ENCODE measurements at regions not wholly inside any gene's neighbourhood (a gene's known extent, or its start where the extent isn't known, plus 50 kb on each side); places are given as distances from the start of the nearest gene placed in this dataset.
"Not testable (repeated sequence)": the region's sequence is repeated elsewhere in the genome, so short reads cannot be mapped to it uniquely, and the experiment has no call there.

GRCh38 chr13:111005364-111005763, 90.5 kb upstream of the ANKRD10 start:
- no peak for DNase-seq (ENCODE audit: low spot score)

GRCh38 chr13:111004444-111004843, 89.6 kb upstream of the ANKRD10 start:
- no peak for DNase-seq (ENCODE audit: low spot score)

- DNase-seq (ENCODE audit: low spot score) = no peak
These were observed 86.8 kb upstream of the ANKRD10 start for GRCh38 chr13:111001636-111002035.

DNA sequence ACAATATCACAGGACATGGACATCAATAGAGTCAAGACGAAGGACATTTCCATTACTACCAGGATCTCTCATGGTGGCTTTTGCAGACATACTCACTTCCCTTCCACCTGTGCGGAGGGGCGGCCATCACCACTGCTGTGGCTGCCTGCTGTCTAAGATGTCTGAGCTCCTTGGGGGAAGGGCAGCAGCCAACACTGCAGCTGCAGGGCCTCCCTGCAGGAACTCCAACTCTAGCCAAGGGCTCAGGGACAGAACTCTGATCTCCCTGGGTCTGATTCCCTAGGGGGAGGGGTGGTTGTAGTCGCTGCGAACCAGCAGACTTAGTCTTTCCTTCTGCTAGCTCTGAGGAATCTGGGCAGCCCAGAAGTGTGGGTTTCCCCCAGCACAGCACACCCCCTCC, 78.9 kb upstream of the ANKRD10 start:
- DNase-seq (ENCODE audit: low spot score) = peak; percentile 51

DNA sequence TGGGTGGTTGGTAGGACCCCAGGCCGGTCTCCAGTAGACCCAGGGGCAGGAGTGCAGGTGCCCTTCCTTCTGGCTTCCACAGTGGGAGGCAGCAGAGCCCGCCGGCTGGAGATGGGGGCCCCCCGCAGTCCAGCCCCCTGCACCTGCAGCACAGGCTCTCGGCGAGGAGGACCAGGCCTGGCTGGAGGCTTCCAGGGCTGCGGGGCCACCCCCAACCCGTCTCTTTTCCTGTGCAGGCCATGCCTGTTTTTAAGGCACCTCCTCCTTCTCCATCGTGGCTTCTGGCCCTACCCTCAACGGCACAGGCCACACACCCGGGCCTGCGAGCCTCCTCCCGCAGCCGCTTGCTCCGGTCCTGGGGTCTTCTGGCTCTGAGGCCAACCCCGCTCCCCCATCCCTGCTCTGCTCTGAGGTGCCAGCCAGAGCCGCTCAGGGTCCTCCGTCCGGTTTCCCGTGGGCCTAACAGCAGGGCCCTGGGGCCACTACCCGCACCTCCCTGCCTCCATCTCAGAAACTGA, 77.2 kb upstream of the ANKRD10 start:
- DNase-seq (ENCODE audit: low spot score) = no peak

- no peak for DNase-seq (ENCODE audit: low spot score)
These were observed 74.5 kb upstream of the ANKRD10 start for GRCh38 chr13:110989331-110989730.

DNA sequence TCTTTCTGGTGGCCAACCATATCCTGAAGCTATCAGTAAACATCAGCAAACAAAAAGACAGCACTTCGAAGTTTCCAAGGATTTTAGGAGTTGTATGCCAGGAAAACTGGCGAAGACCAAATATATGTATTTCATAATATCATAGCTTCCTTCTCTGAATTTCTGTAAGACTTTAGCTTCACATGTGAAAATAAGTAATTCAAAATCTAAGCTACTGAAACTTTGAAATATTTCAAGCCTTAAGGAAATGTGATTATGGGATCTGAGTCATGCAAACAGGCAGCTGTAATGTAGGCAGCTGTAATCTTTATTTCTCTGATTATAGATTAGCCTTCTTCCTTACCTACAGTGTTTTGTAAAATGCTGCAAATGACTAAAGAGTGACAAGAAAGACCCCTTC, 70.7 kb upstream of the ANKRD10 start:
- no peak for DNase-seq (ENCODE audit: low spot score)

DNA sequence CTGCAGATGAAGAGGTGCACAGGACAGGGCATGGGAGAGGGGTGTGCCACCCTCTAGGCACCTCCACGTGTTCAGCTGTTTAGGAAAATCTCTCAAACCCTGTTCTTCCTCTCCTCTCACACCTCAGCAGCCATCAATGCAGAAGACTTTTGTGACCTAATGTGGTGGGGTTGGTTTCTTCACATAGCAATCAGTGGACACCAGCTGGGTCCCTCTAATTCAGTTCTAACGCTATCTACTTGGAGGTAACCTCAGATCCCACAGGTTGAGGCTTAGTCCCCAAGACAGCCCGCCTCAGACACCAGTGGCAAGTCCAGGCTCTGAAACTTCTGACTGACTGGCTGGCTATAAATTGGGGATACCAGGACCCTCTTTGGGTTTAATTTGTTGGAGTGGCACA, 69.9 kb upstream of the ANKRD10 start:
- no peak for DNase-seq (ENCODE audit: low spot score)

DNA sequence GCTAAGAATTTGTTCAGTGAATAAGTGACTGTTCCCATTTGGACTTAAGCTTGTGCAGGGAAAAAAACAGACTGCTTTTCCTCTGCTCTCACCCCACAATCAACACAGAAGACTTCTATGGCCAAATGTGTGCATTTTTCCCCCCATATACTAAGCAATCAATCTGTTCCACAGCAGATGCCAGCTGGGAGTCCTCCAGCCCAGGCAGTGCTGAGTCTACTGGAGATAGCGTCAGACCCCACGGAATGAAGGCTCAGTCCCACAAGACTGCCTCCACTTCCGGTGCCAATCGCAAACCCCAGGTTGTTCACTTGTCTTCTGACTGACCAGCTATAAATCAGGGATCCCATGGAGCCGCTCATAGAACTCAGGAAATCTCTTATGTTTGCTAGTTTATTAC, 69.5 kb upstream of the ANKRD10 start:
- DNase-seq (ENCODE audit: low spot score) = no peak

- DNase-seq (ENCODE audit: low spot score) = no peak
These were observed 68.4 kb upstream of the ANKRD10 start for GRCh38 chr13:110983241-110983640.

GRCh38 chr13:110981379-110981778, 66.5 kb upstream of the ANKRD10 start:
- no peak for DNase-seq (ENCODE audit: low spot score)

GRCh38 chr13:110980921-110981320, 66.1 kb upstream of the ANKRD10 start:
- DNase-seq (ENCODE audit: low spot score) = no peak

DNA sequence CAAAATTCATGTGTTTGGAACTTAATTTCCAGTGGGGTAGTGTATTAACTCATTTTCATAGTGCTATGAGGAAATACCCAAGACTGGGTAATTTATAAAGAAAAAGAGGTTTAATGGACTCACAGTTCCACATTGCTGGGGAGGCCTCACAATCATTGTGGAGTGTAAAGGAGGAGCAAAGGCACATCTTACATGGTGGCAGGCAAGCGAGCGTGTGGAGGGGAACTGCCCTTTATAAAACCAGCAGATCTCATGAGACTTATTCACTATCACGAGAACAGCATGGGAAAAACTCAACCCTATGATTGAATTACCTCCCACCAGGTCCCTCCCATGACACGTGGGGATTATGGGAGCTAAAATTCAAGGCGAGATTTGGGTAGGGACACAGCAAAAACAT, 64.3 kb upstream of the ANKRD10 start:
- not testable (repeated sequence) for DNase-seq (ENCODE audit: low spot score)

DNA sequence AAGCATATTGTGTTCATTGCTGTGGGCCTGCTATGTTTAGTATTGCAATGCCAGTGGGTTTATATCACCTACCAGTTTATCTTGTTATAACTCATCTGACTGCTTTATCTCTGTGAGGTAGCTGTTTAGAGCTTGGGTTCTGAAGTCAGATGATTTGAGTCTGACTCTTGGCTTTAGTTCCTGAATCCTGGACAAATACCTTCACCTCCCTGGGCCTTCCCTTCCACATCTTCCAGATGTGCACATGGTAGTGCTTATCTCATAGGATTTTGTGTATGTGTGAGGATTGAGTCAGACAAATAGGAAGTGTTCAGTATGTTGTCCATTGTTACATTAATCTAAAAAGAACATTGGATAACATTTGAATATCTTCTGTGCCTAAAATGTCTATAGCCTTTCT, 63.5 kb upstream of the ANKRD10 start:
- no peak for DNase-seq (ENCODE audit: low spot score)

GRCh38 chr13:110976785-110977184, 61.9 kb upstream of the ANKRD10 start:
- DNase-seq (ENCODE audit: low spot score) = no peak

- DNase-seq (ENCODE audit: low spot score) = no peak
These were observed 58.3 kb upstream of the ANKRD10 start for GRCh38 chr13:110973007-110973700.

- no peak for DNase-seq (ENCODE audit: low spot score)
These were observed 56.6 kb upstream of the ANKRD10 start for GRCh38 chr13:110971486-110971885.

- not testable (repeated sequence) for DNase-seq (ENCODE audit: low spot score)
These were observed 52.4 kb upstream of the ANKRD10 start for GRCh38 chr13:110967156-110967855.

- DNase-seq (ENCODE audit: low spot score) = no peak
These were observed 50.9 kb upstream of the ANKRD10 start for GRCh38 chr13:110965755-110966134.

DNA sequence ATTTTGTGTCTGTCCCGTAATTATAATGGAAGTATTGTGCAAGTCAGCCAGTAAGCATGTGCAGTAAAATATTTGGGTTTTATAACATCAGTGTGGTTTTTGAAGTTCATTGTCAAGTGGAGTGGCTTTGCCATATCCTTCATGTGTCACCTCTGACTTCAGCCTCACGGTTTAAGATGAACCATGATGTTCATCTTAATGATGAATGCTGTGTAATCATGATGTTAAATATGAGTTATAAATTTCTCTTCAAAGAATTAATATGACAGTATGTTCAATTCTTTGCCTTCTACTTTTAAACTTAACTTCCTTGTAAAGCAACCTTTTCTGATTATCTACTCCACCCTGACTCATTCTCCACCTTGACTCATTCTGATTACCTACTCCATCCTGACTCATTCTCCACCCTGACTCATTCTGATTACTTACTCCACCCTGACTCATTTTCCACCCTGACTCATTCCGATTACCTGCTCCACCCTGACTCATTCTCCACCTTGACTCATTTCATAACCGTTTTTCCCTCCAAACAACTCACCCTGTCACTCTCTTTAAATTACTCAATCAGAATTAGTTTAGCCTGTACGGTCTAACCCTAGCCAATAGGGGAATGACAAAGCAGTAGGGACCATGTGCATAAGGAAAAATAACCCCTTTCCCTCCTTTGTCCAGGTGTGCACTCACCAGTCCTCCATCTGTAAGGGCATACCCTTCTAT, 50.3 kb upstream of the ANKRD10 start:
- no peak for DNase-seq (ENCODE audit: low spot score)
